ENCODE measurements at regions not wholly inside any gene's neighbourhood (a gene's known extent, or its start where the extent isn't known, plus 50 kb on each side); places are given as distances from the start of the nearest gene placed in this dataset.

GRCh38 chr2:150885236-150885635 is 376.4 kb downstream of the RBM43 start:
- no peak overlapping the region for H3K27ac ChIP-seq (ENCODE audit: low read depth, low read length)
- H3K36me3 ChIP-seq (ENCODE audit: insufficient read depth, low read length): no peaks in the 10 kb centered on the region
- no peak overlapping the region for H3K9ac ChIP-seq (ENCODE audit: low read length)
- H3K27me3 ChIP-seq (ENCODE audit: control insufficient read depth in 1 of 2, insufficient read depth in 2 of 2, low read length in 2 of 2): no peaks in the 10 kb centered on the region
- no peak overlapping the region for H3K4me3 ChIP-seq (ENCODE audit: low read depth in 1 of 2, low read length in 2 of 2)
- no peaks in the 10 kb centered on the region for H3K4me1 ChIP-seq (ENCODE audit: insufficient read depth, low read length)
- H3K9me3 ChIP-seq (ENCODE audit: low read length): no peaks in the 10 kb centered on the region

- Histone ChIP-seq H3K9ac (ENCODE audit: low read length) (no peak overlapping the region), H3K9me3 (ENCODE audit: low read length) (no peaks in the 10 kb centered on the region), H3K36me3 (ENCODE audit: insufficient read depth, low read length) (no peaks in the 10 kb centered on the region), H3K4me1 (ENCODE audit: insufficient read depth, low read length) (no peaks in the 10 kb centered on the region), H3K4me3 (ENCODE audit: low read depth in 1 of 2, low read length in 2 of 2) (no peak overlapping the region), H3K27ac (ENCODE audit: low read depth, low read length) (no peak overlapping the region), H3K27me3 (ENCODE audit: control insufficient read depth in 1 of 2, insufficient read depth in 2 of 2, low read length in 2 of 2) (no peaks in the 10 kb centered on the region)
These were observed 378.1 kb downstream of the RBM43 start for GRCh38 chr2:150883613-150883895.

GRCh38 chr2:150882751-150883612 is 378.7 kb downstream of the RBM43 start:
- Histone ChIP-seq H3K4me1 (ENCODE audit: insufficient read depth, low read length) (no peaks in the 10 kb centered on the region), H3K9me3 (ENCODE audit: low read length) (no peaks in the 10 kb centered on the region), H3K9ac (ENCODE audit: low read length) (no peak overlapping the region), H3K27me3 (ENCODE audit: control insufficient read depth in 1 of 2, insufficient read depth in 2 of 2, low read length in 2 of 2) (no peaks in the 10 kb centered on the region), H3K27ac (ENCODE audit: low read depth, low read length) (no peak overlapping the region), H3K4me3 (ENCODE audit: low read depth in 1 of 2, low read length in 2 of 2) (no peak overlapping the region), H3K36me3 (ENCODE audit: insufficient read depth, low read length) (no peaks in the 10 kb centered on the region)

- Histone ChIP-seq H3K4me1 (ENCODE audit: insufficient read depth, low read length) (no peaks in the 10 kb centered on the region), H3K9me3 (ENCODE audit: low read length) (no peaks in the 10 kb centered on the region), H3K27ac (ENCODE audit: low read depth, low read length) (no peak overlapping the region), H3K4me3 (ENCODE audit: low read depth in 1 of 2, low read length in 2 of 2) (no peak overlapping the region), H3K9ac (ENCODE audit: low read length) (no peak overlapping the region), H3K36me3 (ENCODE audit: insufficient read depth, low read length) (no peaks in the 10 kb centered on the region), H3K27me3 (ENCODE audit: control insufficient read depth in 1 of 2, insufficient read depth in 2 of 2, low read length in 2 of 2) (no peaks in the 10 kb centered on the region)
These were observed 380.7 kb downstream of the RBM43 start for GRCh38 chr2:150880986-150881385.

- H3K36me3 ChIP-seq (ENCODE audit: insufficient read depth, low read length): no peaks in the 10 kb centered on the region
- H3K9me3 ChIP-seq (ENCODE audit: low read length): no peaks in the 10 kb centered on the region
- H3K27me3 ChIP-seq (ENCODE audit: control insufficient read depth in 1 of 2, insufficient read depth in 2 of 2, low read length in 2 of 2): no peaks in the 10 kb centered on the region
- H3K9ac ChIP-seq (ENCODE audit: low read length): no peak overlapping the region
- no peaks in the 10 kb centered on the region for H3K4me1 ChIP-seq (ENCODE audit: insufficient read depth, low read length)
- H3K4me3 ChIP-seq (ENCODE audit: low read depth in 1 of 2, low read length in 2 of 2): no peak overlapping the region
- no peak overlapping the region for H3K27ac ChIP-seq (ENCODE audit: low read depth, low read length)
These were observed 383.3 kb downstream of the RBM43 start for GRCh38 chr2:150878356-150878755.

- no peaks in the 10 kb centered on the region for H3K27me3 ChIP-seq (ENCODE audit: control insufficient read depth in 1 of 2, insufficient read depth in 2 of 2, low read length in 2 of 2)
- H3K36me3 ChIP-seq (ENCODE audit: insufficient read depth, low read length): no peaks in the 10 kb centered on the region
- no peaks in the 10 kb centered on the region for H3K9me3 ChIP-seq (ENCODE audit: low read length)
- H3K9ac ChIP-seq (ENCODE audit: low read length): no peak overlapping the region
- H3K4me1 ChIP-seq (ENCODE audit: insufficient read depth, low read length): no peaks in the 10 kb centered on the region
- H3K4me3 ChIP-seq (ENCODE audit: low read depth in 1 of 2, low read length in 2 of 2): no peak overlapping the region
- no peak overlapping the region for H3K27ac ChIP-seq (ENCODE audit: low read depth, low read length)
These were observed 385.3 kb downstream of the RBM43 start for GRCh38 chr2:150876251-150876950.

GRCh38 chr2:150873396-150873772 is 385.9 kb upstream of the RND3 start:
- H3K27ac ChIP-seq (ENCODE audit: low read depth, low read length): no peak overlapping the region
- no peaks in the 10 kb centered on the region for H3K4me1 ChIP-seq (ENCODE audit: insufficient read depth, low read length)
- H3K9me3 ChIP-seq (ENCODE audit: low read length): no peaks in the 10 kb centered on the region
- H3K9ac ChIP-seq (ENCODE audit: low read length): no peak overlapping the region
- no peak overlapping the region for H3K4me3 ChIP-seq (ENCODE audit: low read depth in 1 of 2, low read length in 2 of 2)
- H3K36me3 ChIP-seq (ENCODE audit: insufficient read depth, low read length): no peaks in the 10 kb centered on the region
- H3K27me3 ChIP-seq (ENCODE audit: control insufficient read depth in 1 of 2, insufficient read depth in 2 of 2, low read length in 2 of 2): no peaks in the 10 kb centered on the region

- H3K4me3 ChIP-seq (ENCODE audit: low read depth in 1 of 2, low read length in 2 of 2): no peak overlapping the region
- H3K36me3 ChIP-seq (ENCODE audit: insufficient read depth, low read length): no peaks in the 10 kb centered on the region
- H3K4me1 ChIP-seq (ENCODE audit: insufficient read depth, low read length): no peaks in the 10 kb centered on the region
- H3K9me3 ChIP-seq (ENCODE audit: low read length): no peaks in the 10 kb centered on the region
- H3K9ac ChIP-seq (ENCODE audit: low read length): no peak overlapping the region
- H3K27ac ChIP-seq (ENCODE audit: low read depth, low read length): no peak overlapping the region
- no peaks in the 10 kb centered on the region for H3K27me3 ChIP-seq (ENCODE audit: control insufficient read depth in 1 of 2, insufficient read depth in 2 of 2, low read length in 2 of 2)
These were observed 385.4 kb upstream of the RND3 start for GRCh38 chr2:150872756-150873395.

GRCh38 chr2:150866431-150866830 is 379.0 kb upstream of the RND3 start:
- H3K9ac ChIP-seq (ENCODE audit: low read length): no peak overlapping the region
- no peak overlapping the region for H3K4me3 ChIP-seq (ENCODE audit: low read depth in 1 of 2, low read length in 2 of 2)
- no peak overlapping the region for H3K27ac ChIP-seq (ENCODE audit: low read depth, low read length)
- no peaks in the 10 kb centered on the region for H3K27me3 ChIP-seq (ENCODE audit: control insufficient read depth in 1 of 2, insufficient read depth in 2 of 2, low read length in 2 of 2)
- no peaks in the 10 kb centered on the region for H3K36me3 ChIP-seq (ENCODE audit: insufficient read depth, low read length)
- H3K4me1 ChIP-seq (ENCODE audit: insufficient read depth, low read length): no peaks in the 10 kb centered on the region
- no peaks in the 10 kb centered on the region for H3K9me3 ChIP-seq (ENCODE audit: low read length)

- H3K36me3 ChIP-seq (ENCODE audit: insufficient read depth, low read length): no peaks in the 10 kb centered on the region
- no peaks in the 10 kb centered on the region for H3K4me1 ChIP-seq (ENCODE audit: insufficient read depth, low read length)
- H3K9me3 ChIP-seq (ENCODE audit: low read length): no peaks in the 10 kb centered on the region
- H3K9ac ChIP-seq (ENCODE audit: low read length): no peak overlapping the region
- H3K27me3 ChIP-seq (ENCODE audit: control insufficient read depth in 1 of 2, insufficient read depth in 2 of 2, low read length in 2 of 2): no peaks in the 10 kb centered on the region
- H3K4me3 ChIP-seq (ENCODE audit: low read depth in 1 of 2, low read length in 2 of 2): no peak overlapping the region
- H3K27ac ChIP-seq (ENCODE audit: low read depth, low read length): no peak overlapping the region
These were observed 376.2 kb upstream of the RND3 start for GRCh38 chr2:150863691-150864090.

GRCh38 chr2:150860301-150860700 is 372.8 kb upstream of the RND3 start:
- H3K9me3 ChIP-seq (ENCODE audit: low read length): no peaks in the 10 kb centered on the region
- H3K4me1 ChIP-seq (ENCODE audit: insufficient read depth, low read length): no peaks in the 10 kb centered on the region
- no peak overlapping the region for H3K9ac ChIP-seq (ENCODE audit: low read length)
- H3K27me3 ChIP-seq (ENCODE audit: control insufficient read depth in 1 of 2, insufficient read depth in 2 of 2, low read length in 2 of 2): no peaks in the 10 kb centered on the region
- no peaks in the 10 kb centered on the region for H3K36me3 ChIP-seq (ENCODE audit: insufficient read depth, low read length)
- H3K4me3 ChIP-seq (ENCODE audit: low read depth in 1 of 2, low read length in 2 of 2): no peak overlapping the region
- no peak overlapping the region for H3K27ac ChIP-seq (ENCODE audit: low read depth, low read length)
